GM12878 (cell line): ENCODE measurements at regions not wholly inside any gene's neighbourhood (a gene's known extent, or its start where the extent isn't known, plus 50 kb on each side); places are given as distances from the start of the nearest gene placed in this dataset.

Experiments
- ATAC-seq: fragments of 200-7000 bp; cut with Tn5 transposase; 3 replicates; pipeline ENCODE4 v1.9.1; 2020; ENCODE audit warnings: mild to moderate bottlenecking, moderate library complexity
- BruUV-seq: library from RNA; stranded (reverse); fragments of 400-500 nt; replicated peaks from 2 replicates; lab custom pipeline; 2021; lab: Mats Ljungman, UMichigan
- CTCF ChIA-PET: fragments of 300-600 bp; sonication (Branson Sonifier 250); formaldehyde crosslinking; extraction: SDS; loops from one replicate; lab custom pipeline; 2021; ENCODE audit warnings: inconsistent platforms; lab: Yijun Ruan, JAX
- POLR2A ChIA-PET: fragments of 350-600 bp; formaldehyde crosslinking; extraction: SDS; loops from one replicate; lab custom pipeline; 2021; ENCODE audit warnings: inconsistent platforms; lab: Charles Lee
- RAD21 ChIA-PET: fragments of 300-600 bp; sonication (Branson Sonifier 250); formaldehyde crosslinking; loops from one replicate; lab custom pipeline; 2023; ENCODE audit warnings: antibody characterized with exemption; ENCODE audit not compliant: unreplicated experiment; lab: Charles Lee
- SMC1A ChIA-PET: fragments of 300-600 bp; sonication (Branson Sonifier 250); formaldehyde crosslinking; loops from one replicate; lab custom pipeline; 2023; ENCODE audit not compliant: unreplicated experiment, uncharacterized antibody; lab: Charles Lee
- DNase-seq: peaks from one replicate; pipeline ENCODE4 v3.0.0-alpha.2; 2011; ENCODE audit warnings: low read depth, low spot score
- FAIRE-seq: peaks from 3 replicates; lab custom pipeline; 2011; peaks lifted over from hg19 to GRCh38; lab: Jason Lieb, UNC
- H2AFZ ChIP-seq: 2 replicates; pipeline ENCODE4 v1.6.0; 2011; ENCODE audit warnings: low read depth, low read length, control low read depth; ENCODE audit not compliant: control insufficient read depth
- H3K27ac ChIP-seq: 2 replicates; pipeline ENCODE4 v1.5.1; 2011; ENCODE audit warnings: control low read depth; ENCODE audit not compliant: control insufficient read depth, insufficient read depth
- H3K27me3 ChIP-seq, 2 experiments: replicated peaks in 1 of 2; 2 replicates each; pipeline versions ENCODE4 v1.6.0 to v1.6.1; 2011; ENCODE audit warnings: low read length in 1 of 2; ENCODE audit not compliant: control insufficient read depth in 2 of 2, insufficient read depth in 2 of 2
- H3K36me3 ChIP-seq, 2 experiments: 2 replicates each; pipeline ENCODE4 v1.5.1; 2011; ENCODE audit warnings: low read length in 1 of 2; ENCODE audit not compliant: control insufficient read depth in 2 of 2, insufficient read depth in 2 of 2
- H3K4me1 ChIP-seq: 2 replicates; pipeline ENCODE4 v1.6.1; 2011; ENCODE audit warnings: mild to moderate bottlenecking, low read length, moderate library complexity, mixed read lengths; ENCODE audit not compliant: control insufficient read depth, insufficient read depth
- H3K4me2 ChIP-seq: 2 replicates; pipeline ENCODE4 v1.6.0; 2011; ENCODE audit warnings: control low read depth; ENCODE audit not compliant: control insufficient read depth, insufficient read depth
- H3K4me3 ChIP-seq: fragments of 200-600 bp; sonication (generic); 2 replicates; pipeline ENCODE4 v1.5.1; 2016
- H3K79me2 ChIP-seq: 2 replicates; pipeline ENCODE4 v1.6.0; 2011; ENCODE audit warnings: low read length; ENCODE audit not compliant: control insufficient read depth, insufficient read depth
- H3K9ac ChIP-seq: 2 replicates; pipeline ENCODE4 v1.8.0; 2011; ENCODE audit warnings: low read length, control low read depth, mixed read lengths; ENCODE audit not compliant: control insufficient read depth, insufficient read depth
- H3K9me3 ChIP-seq: replicated peaks from 3 replicates; pipeline ENCODE4 v1.5.1; 2011; ENCODE audit warnings: mild to moderate bottlenecking, low read length; ENCODE audit not compliant: control insufficient read depth, insufficient read depth
- H4K20me1 ChIP-seq: 2 replicates; pipeline ENCODE4 v1.6.0; 2011; ENCODE audit not compliant: control insufficient read depth, insufficient read depth
- HDAC6 ChIP-seq: fragments of 200-600 bp; sonication (generic); IDR thresholded peaks from one replicate; pipeline ENCODE4 v1.8.0; 2017; ENCODE audit warnings: antibody characterized with exemption; ENCODE audit not compliant: unreplicated experiment
- KLF5 ChIP-seq: fragments of 450-650 bp; IDR thresholded peaks from 2 replicates; pipeline ENCODE4 v1.6.1; 2014; ENCODE audit warnings: mild to moderate bottlenecking; ENCODE audit not compliant: partially characterized antibody
- MEF2A ChIP-seq: IDR thresholded peaks from 2 replicates; pipeline ENCODE4 v1.6.1; 2011; ENCODE audit warnings: low read depth, mild to moderate bottlenecking, low read length, moderate library complexity; ENCODE audit not compliant: insufficient read depth
- MEF2B ChIP-seq: fragments of 450-650 bp; IDR thresholded peaks from 2 replicates; pipeline ENCODE4 v1.6.1; 2018; ENCODE audit warnings: mild to moderate bottlenecking, moderate library complexity; ENCODE audit not compliant: partially characterized antibody, poor library complexity, severe bottlenecking
- RB1 ChIP-seq: fragments of 450-650 bp; formaldehyde crosslinking; IDR thresholded peaks from 2 replicates; pipeline ENCODE4 v1.6.1; 2017; ENCODE audit warnings: mild to moderate bottlenecking, borderline replicate concordance
- RFX5 ChIP-seq: IDR thresholded peaks from 2 replicates; pipeline ENCODE4 v1.6.1; 2011; ENCODE audit warnings: low read depth, low read length, improper control_type of control experiment
- SREBF2 ChIP-seq: IDR thresholded peaks from 2 replicates; pipeline ENCODE4 v1.6.1; 2012; ENCODE audit warnings: mild to moderate bottlenecking, low read length
- STAT3 ChIP-seq: IDR thresholded peaks from 2 replicates; pipeline ENCODE4 v1.6.1; 2011; ENCODE audit warnings: low read depth, low read length, improper control_type of control experiment
- TAF1 ChIP-seq: IDR thresholded peaks from 2 replicates; pipeline ENCODE4 v1.6.1; 2011; ENCODE audit warnings: mild to moderate bottlenecking, low read depth, low read length, borderline replicate concordance
- YBX1 ChIP-seq: fragments of 450-650 bp; IDR thresholded peaks from 2 replicates; pipeline ENCODE4 v1.6.1; 2016; ENCODE audit warnings: antibody characterized with exemption
- WGBS: methylation state at CpG from one replicate; pipeline ENCODE4 v1.1.6; 2016; ENCODE audit warnings: low lambda C conversion rate; ENCODE audit not compliant: insufficient replicate concordance, insufficient coverage; ENCODE audit errors: missing lambda C conversion rate; 5-methylcytosine and 5-hydroxymethylcytosine counted together
- in situ Hi-C: fragments of 300-500 bp; cut with MboI; formaldehyde crosslinking; loops from 9 replicates; pipeline ENCODE4 v1.14.3; 2018; ENCODE audit warnings: mixed read lengths
- intact Hi-C: fragments of 100-400 bp; cut with micrococcal nuclease; formaldehyde crosslinking; loops from one replicate; pipeline ENCODE4 v1.14.2; 2022; ENCODE audit not compliant: unreplicated experiment
- TF ChIP-seq, protein P1 (sequence below): fragments of 450-650 bp; IDR thresholded peaks from 2 replicates; pipeline ENCODE4 v1.6.1; 2017; ENCODE audit warnings: antibody characterized with exemption, mild to moderate bottlenecking, moderate library complexity
- TF ChIP-seq, protein P2 (sequence below): IDR thresholded peaks from 2 replicates; pipeline ENCODE4 v1.6.1; 2012; ENCODE audit warnings: low read depth, low read length, improper control_type of control experiment

DNA sequence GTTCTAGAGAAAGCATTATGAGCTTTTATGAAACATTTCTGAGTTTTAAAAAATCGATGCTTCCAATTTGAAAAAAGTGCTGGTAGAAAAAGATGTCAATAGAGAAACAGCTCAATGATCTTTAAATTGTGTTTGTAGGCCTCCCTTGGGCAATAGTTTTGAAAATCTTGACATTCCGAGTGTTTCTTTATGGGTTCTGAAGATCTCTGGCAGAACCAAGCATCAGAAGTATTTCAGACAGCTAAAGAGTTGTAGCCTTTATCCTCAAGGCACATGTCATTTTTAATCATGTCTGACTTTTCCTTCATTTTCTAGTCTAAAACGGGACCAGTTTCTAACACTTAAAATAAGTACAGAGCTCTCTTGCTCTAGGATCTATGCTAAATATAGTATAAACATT lies 188.1 kb upstream of the CBLB start:
- Histone ChIP-seq H3K4me2 (no peak overlapping the region), H3K4me3 (no peak overlapping the region), H3K79me2 (no peaks in the 10 kb centered on the region), H3K36me3 (no peaks in the 10 kb centered on the region), H3K9me3 (no peaks in the 10 kb centered on the region), H3K27me3 (no peaks in the 10 kb centered on the region), H3K9ac (no peak overlapping the region), H2AFZ (no peak overlapping the region), H3K4me1 (no peaks in the 10 kb centered on the region), H4K20me1 (no peaks in the 10 kb centered on the region), H3K27ac (no peak overlapping the region)
- no TSS peak for BruUV-seq
- 79% methylated on average over 3 of the region's 3 CpGs for WGBS
- intact Hi-C loops (no loop called here), in situ Hi-C loops (no loop called here)
- POLR2A ChIA-PET: interaction anchor here (0.8 kb wide), 1 partner anchor 11 kb away, joined by 3 read pairs; no protein-coding TSS in a partner anchor
- TF ChIP-seq MEF2A (no peak), RFX5 (no peak)
- TF ChIP-seq, protein P1, sequence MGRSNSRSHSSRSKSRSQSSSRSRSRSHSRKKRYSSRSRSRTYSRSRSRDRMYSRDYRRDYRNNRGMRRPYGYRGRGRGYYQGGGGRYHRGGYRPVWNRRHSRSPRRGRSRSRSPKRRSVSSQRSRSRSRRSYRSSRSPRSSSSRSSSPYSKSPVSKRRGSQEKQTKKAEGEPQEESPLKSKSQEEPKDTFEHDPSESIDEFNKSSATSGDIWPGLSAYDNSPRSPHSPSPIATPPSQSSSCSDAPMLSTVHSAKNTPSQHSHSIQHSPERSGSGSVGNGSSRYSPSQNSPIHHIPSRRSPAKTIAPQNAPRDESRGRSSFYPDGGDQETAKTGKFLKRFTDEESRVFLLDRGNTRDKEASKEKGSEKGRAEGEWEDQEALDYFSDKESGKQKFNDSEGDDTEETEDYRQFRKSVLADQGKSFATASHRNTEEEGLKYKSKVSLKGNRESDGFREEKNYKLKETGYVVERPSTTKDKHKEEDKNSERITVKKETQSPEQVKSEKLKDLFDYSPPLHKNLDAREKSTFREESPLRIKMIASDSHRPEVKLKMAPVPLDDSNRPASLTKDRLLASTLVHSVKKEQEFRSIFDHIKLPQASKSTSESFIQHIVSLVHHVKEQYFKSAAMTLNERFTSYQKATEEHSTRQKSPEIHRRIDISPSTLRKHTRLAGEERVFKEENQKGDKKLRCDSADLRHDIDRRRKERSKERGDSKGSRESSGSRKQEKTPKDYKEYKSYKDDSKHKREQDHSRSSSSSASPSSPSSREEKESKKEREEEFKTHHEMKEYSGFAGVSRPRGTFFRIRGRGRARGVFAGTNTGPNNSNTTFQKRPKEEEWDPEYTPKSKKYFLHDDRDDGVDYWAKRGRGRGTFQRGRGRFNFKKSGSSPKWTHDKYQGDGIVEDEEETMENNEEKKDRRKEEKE: no peak
- SMC1A ChIA-PET: interaction anchor here (0.6 to 2.6 kb wide), 7 partner anchors 9 to 149 kb away, joined by 3 to 10 read pairs (median 4); no protein-coding TSS in a partner anchor
- CTCF ChIA-PET: interaction anchor here (1.0 to 1.3 kb wide), 3 partner anchors 9 to 387 kb away, joined by 3 to 4 read pairs (median 4); no protein-coding TSS in a partner anchor
- RAD21 ChIA-PET: interaction anchor here (1.1 to 1.4 kb wide), 3 partner anchors 10 to 15 kb away, joined by 3 to 6 read pairs (median 5); no protein-coding TSS in a partner anchor
- ATAC-seq (no peak), DNase-seq (no peak), FAIRE-seq (no peak)

DNA sequence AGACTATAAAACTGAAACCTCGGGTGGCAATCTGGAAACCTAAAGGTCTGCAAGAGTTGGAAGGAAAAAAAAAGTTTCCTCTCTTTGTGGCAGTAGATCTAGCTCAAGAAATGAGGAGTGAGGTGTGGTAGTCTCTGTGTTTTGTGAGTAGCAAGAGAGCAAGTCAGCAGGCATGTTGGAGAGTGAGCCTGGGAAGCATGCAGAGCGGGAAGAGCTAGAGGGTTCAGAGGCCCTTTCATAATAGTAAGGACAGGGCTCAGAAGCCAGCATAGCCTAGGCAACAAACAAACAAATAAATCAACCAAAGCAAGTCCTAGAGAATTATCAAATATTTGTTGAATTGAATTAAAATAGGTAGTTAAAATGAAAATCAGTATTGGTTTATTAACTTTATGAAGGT lies 189.7 kb upstream of the CBLB start:
- Histone ChIP-seq H3K27me3 (no peaks in the 10 kb centered on the region), H3K9ac (no peak overlapping the region), H3K27ac (no peak overlapping the region), H3K4me1 (no peaks in the 10 kb centered on the region), H3K9me3 (no peaks in the 10 kb centered on the region; the same call in 2 of the 3 replicates), H3K4me3 (no peak overlapping the region), H3K36me3 (no peaks in the 10 kb centered on the region), H2AFZ (no peak overlapping the region), H3K79me2 (no peaks in the 10 kb centered on the region), H4K20me1 (no peaks in the 10 kb centered on the region), H3K4me2 (no peak overlapping the region)
- BruUV-seq: no TSS peak
- no peak for FAIRE-seq
- in situ Hi-C loops (no loop called here), intact Hi-C loops (no loop called here)
- ChIA-PET RAD21 (interaction anchor here (0.6 kb wide), 1 partner anchor 1296 kb away, joined by 3 read pairs; no protein-coding TSS in a partner anchor), CTCF (interaction anchor here (0.7 kb wide), 1 partner anchor 1502 kb away, joined by 3 read pairs; no protein-coding TSS in a partner anchor), POLR2A (no interaction called here), SMC1A (interaction anchor here (0.6 to 1.5 kb wide), 4 partner anchors 9 to 232 kb away, joined by 3 to 4 read pairs (median 3); no protein-coding TSS in a partner anchor)
- no peak for TF ChIP-seq RB1
- TF ChIP-seq MEF2B: no peak
- no peak for TF ChIP-seq SREBF2
- TF ChIP-seq HDAC6: no peak
- no peak for TF ChIP-seq TAF1
- TF ChIP-seq, protein P2, sequence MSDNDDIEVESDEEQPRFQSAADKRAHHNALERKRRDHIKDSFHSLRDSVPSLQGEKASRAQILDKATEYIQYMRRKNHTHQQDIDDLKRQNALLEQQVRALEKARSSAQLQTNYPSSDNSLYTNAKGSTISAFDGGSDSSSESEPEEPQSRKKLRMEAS: no peak
- TF ChIP-seq KLF5: no peak
- no peak for TF ChIP-seq STAT3
- no peak for TF ChIP-seq YBX1
- 54% methylated on average over 2 of the region's 2 CpGs for WGBS
- no peak for ATAC-seq
- DNase-seq: no peak
